CD14-positive monocyte (primary cell): ENCODE measurements at regions not wholly inside any gene's neighbourhood (a gene's known extent, or its start where the extent isn't known, plus 50 kb on each side); places are given as distances from the start of the nearest gene placed in this dataset.

Experiments
- DNase-seq, 3 donors: peaks; one replicate each; pipeline ENCODE4 v3.0.0-alpha.2; 2011 to 2022
- H2AFZ ChIP-seq: 2 replicates; pipeline ENCODE4 v1.6.0; 2012; ENCODE audit warnings: mild to moderate bottlenecking, low read depth, low read length, inconsistent platforms; ENCODE audit not compliant: insufficient read depth, poor library complexity, severe bottlenecking
- H3K27ac ChIP-seq, 2 donors: 1 replicate in 1 of 2; 2 replicates in 1 of 2; pipeline ENCODE4 v1.5.1; 2012 to 2013; ENCODE audit warnings: low read length in 2 of 2, control low read depth in 1 of 2, inconsistent platforms in 1 of 2, low read depth in 1 of 2, mild to moderate bottlenecking in 1 of 2
- H3K27me3 ChIP-seq, 2 donors: one replicate each; pipeline versions ENCODE4 v1.6.0 to v1.6.1; 2011 to 2013; ENCODE audit warnings: low read length in 2 of 2; ENCODE audit not compliant: control insufficient read depth in 2 of 2, insufficient read depth in 2 of 2
- H3K36me3 ChIP-seq, 2 donors: replicated peaks in 1 of 2; 1 replicate in 1 of 2; 2 replicates in 1 of 2; pipeline versions ENCODE4 v1.5.1 to v1.6.1; 2012 to 2013; ENCODE audit warnings: low read length in 2 of 2, control low read depth in 1 of 2, inconsistent platforms in 1 of 2, mild to moderate bottlenecking in 1 of 2; ENCODE audit not compliant: insufficient read depth in 2 of 2, control insufficient read depth in 1 of 2
- H3K4me1 ChIP-seq, 2 donors: 1 replicate in 1 of 2; 2 replicates in 1 of 2; pipeline versions ENCODE4 v1.5.1 to v1.6.1; 2012 to 2013; ENCODE audit warnings: low read length in 2 of 2, control low read depth in 1 of 2, inconsistent platforms in 1 of 2, mild to moderate bottlenecking in 1 of 2, moderate library complexity in 1 of 2; ENCODE audit not compliant: insufficient read depth in 2 of 2, control insufficient read depth in 1 of 2
- H3K4me2 ChIP-seq: replicated peaks from 2 replicates; pipeline ENCODE3; 2012; ENCODE audit warnings: low read length, moderate library complexity, mild to moderate bottlenecking; ENCODE audit not compliant: poor library complexity, severe bottlenecking; ENCODE audit errors: extremely low read depth
- H3K4me3 ChIP-seq, 3 experiments: fragments of 200-600 bp in 1 of 3; sonication (generic) in 1 of 3; replicated peaks in 1 of 3; 1 replicate in 2 of 3; 2 replicates in 1 of 3; pipeline ENCODE4 v1.5.1; 2011 to 2013; ENCODE audit warnings: low read length in 3 of 3, mild to moderate bottlenecking in 3 of 3, control low read depth in 2 of 3, low read depth in 2 of 3, inconsistent platforms in 1 of 3, moderate library complexity in 1 of 3
- H3K79me2 ChIP-seq: 2 replicates; pipeline ENCODE4 v1.6.0; 2012; ENCODE audit warnings: mild to moderate bottlenecking, control low read depth, inconsistent platforms, low read length, moderate library complexity; ENCODE audit not compliant: insufficient read depth
- H3K9ac ChIP-seq: 2 replicates; pipeline ENCODE4 v1.6.0; 2017; ENCODE audit warnings: low read length, mild to moderate bottlenecking; ENCODE audit not compliant: insufficient read depth, poor library complexity, severe bottlenecking
- H3K9me3 ChIP-seq, 2 donors: replicated peaks in 1 of 2; 1 replicate in 1 of 2; 2 replicates in 1 of 2; pipeline versions ENCODE4 v1.5.1 to v1.6.1; 2012 to 2013; ENCODE audit warnings: low read length in 2 of 2, control low read depth in 1 of 2; ENCODE audit not compliant: control insufficient read depth in 1 of 2, insufficient read depth in 1 of 2
- H4K20me1 ChIP-seq: 2 replicates; pipeline ENCODE4 v1.6.0; 2012; ENCODE audit warnings: mild to moderate bottlenecking, low read length, control low read depth, moderate library complexity; ENCODE audit not compliant: insufficient read depth
- H3K27ac Mint-ChIP-seq, 7 donors: one replicate each; pipeline ENCODE4 v1.8.0; 2020; ENCODE audit warnings: mild to moderate bottlenecking in 7 of 7, mixed read lengths in 7 of 7, moderate library complexity in 6 of 7, inconsistent platforms in 2 of 7
- H3K27me3 Mint-ChIP-seq, 3 donors: one replicate each; pipeline ENCODE4 v1.8.0; 2021 to 2022; ENCODE audit warnings: low read depth in 3 of 3, mild to moderate bottlenecking in 3 of 3, mixed read lengths in 3 of 3, moderate library complexity in 3 of 3, inconsistent platforms in 1 of 3
- H3K36me3 Mint-ChIP-seq, 2 donors: one replicate each; pipeline ENCODE4 v1.8.0; 2020; ENCODE audit warnings: mixed read lengths in 2 of 2, inconsistent platforms in 1 of 2, mild to moderate bottlenecking in 1 of 2
- H3K4me1 Mint-ChIP-seq: one replicate; pipeline ENCODE4 v1.8.0; 2020; ENCODE audit warnings: mild to moderate bottlenecking, mixed read lengths
- H3K4me3 Mint-ChIP-seq, 2 donors: one replicate each; pipeline ENCODE4 v1.8.0; 2020; ENCODE audit warnings: mild to moderate bottlenecking in 2 of 2, mixed read lengths in 2 of 2, moderate library complexity in 1 of 2
- H3K9me3 Mint-ChIP-seq, 7 donors: one replicate each; pipeline ENCODE4 v1.8.0; 2020 to 2022; ENCODE audit warnings: mixed read lengths in 7 of 7, mild to moderate bottlenecking in 6 of 7, moderate library complexity in 6 of 7, inconsistent platforms in 2 of 7
- whole genome bisulfite sequencing: methylation state at CpG from one replicate; pipeline ENCODE4 v1.1.5; 2013; ENCODE audit warnings: missing lambda C conversion rate; ENCODE audit not compliant: insufficient coverage; 5-methylcytosine and 5-hydroxymethylcytosine counted together
- intact Hi-C, 2 donors: fragments of 100-400 bp; cut with micrococcal nuclease; formaldehyde crosslinking; loops; one replicate each; pipeline versions ENCODE4 v1.15.0 to v1.15.1; 2023
- TF ChIP-seq, protein P1 (sequence below): fragments of 200-600 bp; IDR thresholded peaks from one replicate; pipeline ENCODE4 v1.8.0; 2022; ENCODE audit warnings: antibody characterized with exemption, mild to moderate bottlenecking

- Mint-ChIP-seq H3K9me3 (peaks cover 0 to 8% (median 3%) of the 10 kb centered on the region in 7 donors), H3K4me1 (no peaks in the 10 kb centered on the region), H3K36me3 (no peaks in the 10 kb centered on the region), H3K27ac (no peak overlapping the region), H3K27me3 (no peaks in the 10 kb centered on the region), H3K4me3 (no peak overlapping the region)
- Histone ChIP-seq H3K27ac (no peak overlapping the region), H3K9ac (no peak overlapping the region), H3K27me3 (no peaks in the 10 kb centered on the region), H2AFZ (no peak overlapping the region), H3K79me2 (no peaks in the 10 kb centered on the region), H3K4me2 (no peak overlapping the region), H3K9me3 (no peaks in the 10 kb centered on the region), H4K20me1 (no peaks in the 10 kb centered on the region), H3K4me1 (no peaks in the 10 kb centered on the region), H3K36me3 (no peaks in the 10 kb centered on the region), H3K4me3 (no peak overlapping the region)
- TF ChIP-seq, protein P1, sequence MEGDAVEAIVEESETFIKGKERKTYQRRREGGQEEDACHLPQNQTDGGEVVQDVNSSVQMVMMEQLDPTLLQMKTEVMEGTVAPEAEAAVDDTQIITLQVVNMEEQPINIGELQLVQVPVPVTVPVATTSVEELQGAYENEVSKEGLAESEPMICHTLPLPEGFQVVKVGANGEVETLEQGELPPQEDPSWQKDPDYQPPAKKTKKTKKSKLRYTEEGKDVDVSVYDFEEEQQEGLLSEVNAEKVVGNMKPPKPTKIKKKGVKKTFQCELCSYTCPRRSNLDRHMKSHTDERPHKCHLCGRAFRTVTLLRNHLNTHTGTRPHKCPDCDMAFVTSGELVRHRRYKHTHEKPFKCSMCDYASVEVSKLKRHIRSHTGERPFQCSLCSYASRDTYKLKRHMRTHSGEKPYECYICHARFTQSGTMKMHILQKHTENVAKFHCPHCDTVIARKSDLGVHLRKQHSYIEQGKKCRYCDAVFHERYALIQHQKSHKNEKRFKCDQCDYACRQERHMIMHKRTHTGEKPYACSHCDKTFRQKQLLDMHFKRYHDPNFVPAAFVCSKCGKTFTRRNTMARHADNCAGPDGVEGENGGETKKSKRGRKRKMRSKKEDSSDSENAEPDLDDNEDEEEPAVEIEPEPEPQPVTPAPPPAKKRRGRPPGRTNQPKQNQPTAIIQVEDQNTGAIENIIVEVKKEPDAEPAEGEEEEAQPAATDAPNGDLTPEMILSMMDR = no peak
- intact Hi-C loops = no loop called here
- no CpG with 5 or more reads among the region's 1 CpG for WGBS
- no peak for DNase-seq
Measured at GRCh38 chr14:42533476-42533875, 926.8 kb downstream of the LRFN5 start.

GRCh38 chr14:42532194-42532593 lies 925.5 kb downstream of the LRFN5 start:
- Histone ChIP-seq H3K4me1 (no peaks in the 10 kb centered on the region), H3K27ac (no peak overlapping the region), H3K4me2 (no peak overlapping the region), H3K36me3 (no peaks in the 10 kb centered on the region), H3K27me3 (no peaks in the 10 kb centered on the region), H4K20me1 (no peaks in the 10 kb centered on the region), H3K79me2 (no peaks in the 10 kb centered on the region), H3K9ac (no peak overlapping the region), H3K9me3 (no peaks in the 10 kb centered on the region), H2AFZ (no peak overlapping the region), H3K4me3 (no peak overlapping the region)
- Mint-ChIP-seq H3K36me3 (no peaks in the 10 kb centered on the region), H3K4me3 (no peak overlapping the region), H3K27me3 (no peaks in the 10 kb centered on the region), H3K4me1 (no peaks in the 10 kb centered on the region), H3K9me3 (peaks cover 0 to 8% (median 3%) of the 10 kb centered on the region in 7 donors), H3K27ac (no peak overlapping the region)
- intact Hi-C loops = no loop called here
- TF ChIP-seq, protein P1 = no peak
- DNase-seq = no peak
- no CpG with 5 or more reads among the region's 2 CpGs for WGBS
